HepG2 (cell line): ENCODE measurements at regions not wholly inside any gene's neighbourhood (a gene's known extent, or its start where the extent isn't known, plus 50 kb on each side); places are given as distances from the start of the nearest gene placed in this dataset.
"Not testable (repeated sequence)": the region's sequence is repeated elsewhere in the genome, so short reads cannot be mapped to it uniquely, and the experiment has no call there.

Experiments
- EZH2 ChIP-seq: conservative IDR thresholded peaks from 2 replicates; pipeline ENCODE4 v1.6.1; 2012; ENCODE audit warnings: mild to moderate bottlenecking, low read depth, low read length, moderate library complexity
- NR2F1 ChIP-seq, 2 experiments: fragments of 450-650 bp in 1 of 2; formaldehyde crosslinking in 1 of 2; IDR thresholded peaks; 2 replicates each; pipeline versions ENCODE4 v1.5.0 to v1.6.1; 2016 to 2020; ENCODE audit warnings: mild to moderate bottlenecking in 1 of 2, missing compliant biosample characterization in 1 of 2, missing genetic modification reagents in 1 of 2, moderate library complexity in 1 of 2
- REL ChIP-seq: sonication (generic); formaldehyde crosslinking; conservative IDR thresholded peaks from 2 replicates; pipeline ENCODE4 v1.8.0; 2022; ENCODE audit warnings: mild to moderate bottlenecking, missing genetic modification reagents, moderate library complexity
- SIN3A ChIP-seq: IDR thresholded peaks from 2 replicates; pipeline ENCODE4 v1.6.1; 2011; ENCODE audit warnings: low read depth, mild to moderate bottlenecking, control low read depth, low read length, borderline replicate concordance
- TF ChIP-seq, protein P1 (sequence below): sonication (generic); formaldehyde crosslinking; IDR thresholded peaks from 2 replicates; pipeline ENCODE4 v1.4.0; 2020; ENCODE audit warnings: missing genetic modification reagents
- TF ChIP-seq, protein P2 (sequence below): sonication (generic); formaldehyde crosslinking; IDR thresholded peaks from one replicate; pipeline ENCODE4 v1.5.1; 2020; ENCODE audit warnings: mild to moderate bottlenecking, missing genetic modification reagents; ENCODE audit errors: not compliant biosample characterization
- TF ChIP-seq, protein P3 (sequence below): sonication (generic); formaldehyde crosslinking; IDR thresholded peaks from 2 replicates; pipeline ENCODE4 v1.4.0; 2020; ENCODE audit warnings: missing genetic modification reagents
- TF ChIP-seq, protein P4 (sequence below): IDR thresholded peaks from 2 replicates; pipeline ENCODE4 v1.6.1; 2012; ENCODE audit warnings: low read depth, low read length, improper control_type of control experiment
- TF ChIP-seq, protein P5 (sequence below): sonication (generic); formaldehyde crosslinking; IDR thresholded peaks from 2 replicates; pipeline ENCODE4 v1.4.0; 2020; ENCODE audit warnings: mild to moderate bottlenecking, missing genetic modification reagents

DNA sequence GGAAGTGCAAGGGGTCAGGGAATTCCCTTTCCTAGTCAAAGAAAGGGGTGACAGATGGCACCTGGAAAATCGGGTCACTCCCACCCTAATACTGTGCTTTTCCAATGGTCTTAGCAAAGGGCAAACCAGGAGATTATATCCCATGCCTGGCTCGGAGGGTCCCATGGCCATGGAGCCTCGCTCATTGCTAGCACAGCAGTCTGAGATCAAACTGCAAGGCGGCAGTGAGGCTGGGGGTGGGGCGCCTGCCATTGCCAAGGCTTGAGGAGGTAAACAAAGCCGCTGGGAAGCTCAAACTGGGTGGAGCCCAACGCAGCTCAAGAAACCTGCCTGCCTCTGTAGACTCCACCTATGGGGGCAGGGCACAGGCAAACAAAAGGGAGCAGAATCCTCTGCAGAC lies 714.4 kb upstream of the MGAT4C start:
- TF ChIP-seq, protein P1, sequence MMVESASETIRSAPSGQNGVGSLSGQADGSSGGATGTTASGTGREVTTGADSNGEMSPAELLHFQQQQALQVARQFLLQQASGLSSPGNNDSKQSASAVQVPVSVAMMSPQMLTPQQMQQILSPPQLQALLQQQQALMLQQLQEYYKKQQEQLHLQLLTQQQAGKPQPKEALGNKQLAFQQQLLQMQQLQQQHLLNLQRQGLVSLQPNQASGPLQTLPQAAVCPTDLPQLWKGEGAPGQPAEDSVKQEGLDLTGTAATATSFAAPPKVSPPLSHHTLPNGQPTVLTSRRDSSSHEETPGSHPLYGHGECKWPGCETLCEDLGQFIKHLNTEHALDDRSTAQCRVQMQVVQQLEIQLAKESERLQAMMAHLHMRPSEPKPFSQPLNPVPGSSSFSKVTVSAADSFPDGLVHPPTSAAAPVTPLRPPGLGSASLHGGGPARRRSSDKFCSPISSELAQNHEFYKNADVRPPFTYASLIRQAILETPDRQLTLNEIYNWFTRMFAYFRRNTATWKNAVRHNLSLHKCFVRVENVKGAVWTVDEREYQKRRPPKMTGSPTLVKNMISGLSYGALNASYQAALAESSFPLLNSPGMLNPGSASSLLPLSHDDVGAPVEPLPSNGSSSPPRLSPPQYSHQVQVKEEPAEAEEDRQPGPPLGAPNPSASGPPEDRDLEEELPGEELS (CRISPR knock-in tag) = not testable (repeated sequence)
- TF ChIP-seq, protein P2, sequence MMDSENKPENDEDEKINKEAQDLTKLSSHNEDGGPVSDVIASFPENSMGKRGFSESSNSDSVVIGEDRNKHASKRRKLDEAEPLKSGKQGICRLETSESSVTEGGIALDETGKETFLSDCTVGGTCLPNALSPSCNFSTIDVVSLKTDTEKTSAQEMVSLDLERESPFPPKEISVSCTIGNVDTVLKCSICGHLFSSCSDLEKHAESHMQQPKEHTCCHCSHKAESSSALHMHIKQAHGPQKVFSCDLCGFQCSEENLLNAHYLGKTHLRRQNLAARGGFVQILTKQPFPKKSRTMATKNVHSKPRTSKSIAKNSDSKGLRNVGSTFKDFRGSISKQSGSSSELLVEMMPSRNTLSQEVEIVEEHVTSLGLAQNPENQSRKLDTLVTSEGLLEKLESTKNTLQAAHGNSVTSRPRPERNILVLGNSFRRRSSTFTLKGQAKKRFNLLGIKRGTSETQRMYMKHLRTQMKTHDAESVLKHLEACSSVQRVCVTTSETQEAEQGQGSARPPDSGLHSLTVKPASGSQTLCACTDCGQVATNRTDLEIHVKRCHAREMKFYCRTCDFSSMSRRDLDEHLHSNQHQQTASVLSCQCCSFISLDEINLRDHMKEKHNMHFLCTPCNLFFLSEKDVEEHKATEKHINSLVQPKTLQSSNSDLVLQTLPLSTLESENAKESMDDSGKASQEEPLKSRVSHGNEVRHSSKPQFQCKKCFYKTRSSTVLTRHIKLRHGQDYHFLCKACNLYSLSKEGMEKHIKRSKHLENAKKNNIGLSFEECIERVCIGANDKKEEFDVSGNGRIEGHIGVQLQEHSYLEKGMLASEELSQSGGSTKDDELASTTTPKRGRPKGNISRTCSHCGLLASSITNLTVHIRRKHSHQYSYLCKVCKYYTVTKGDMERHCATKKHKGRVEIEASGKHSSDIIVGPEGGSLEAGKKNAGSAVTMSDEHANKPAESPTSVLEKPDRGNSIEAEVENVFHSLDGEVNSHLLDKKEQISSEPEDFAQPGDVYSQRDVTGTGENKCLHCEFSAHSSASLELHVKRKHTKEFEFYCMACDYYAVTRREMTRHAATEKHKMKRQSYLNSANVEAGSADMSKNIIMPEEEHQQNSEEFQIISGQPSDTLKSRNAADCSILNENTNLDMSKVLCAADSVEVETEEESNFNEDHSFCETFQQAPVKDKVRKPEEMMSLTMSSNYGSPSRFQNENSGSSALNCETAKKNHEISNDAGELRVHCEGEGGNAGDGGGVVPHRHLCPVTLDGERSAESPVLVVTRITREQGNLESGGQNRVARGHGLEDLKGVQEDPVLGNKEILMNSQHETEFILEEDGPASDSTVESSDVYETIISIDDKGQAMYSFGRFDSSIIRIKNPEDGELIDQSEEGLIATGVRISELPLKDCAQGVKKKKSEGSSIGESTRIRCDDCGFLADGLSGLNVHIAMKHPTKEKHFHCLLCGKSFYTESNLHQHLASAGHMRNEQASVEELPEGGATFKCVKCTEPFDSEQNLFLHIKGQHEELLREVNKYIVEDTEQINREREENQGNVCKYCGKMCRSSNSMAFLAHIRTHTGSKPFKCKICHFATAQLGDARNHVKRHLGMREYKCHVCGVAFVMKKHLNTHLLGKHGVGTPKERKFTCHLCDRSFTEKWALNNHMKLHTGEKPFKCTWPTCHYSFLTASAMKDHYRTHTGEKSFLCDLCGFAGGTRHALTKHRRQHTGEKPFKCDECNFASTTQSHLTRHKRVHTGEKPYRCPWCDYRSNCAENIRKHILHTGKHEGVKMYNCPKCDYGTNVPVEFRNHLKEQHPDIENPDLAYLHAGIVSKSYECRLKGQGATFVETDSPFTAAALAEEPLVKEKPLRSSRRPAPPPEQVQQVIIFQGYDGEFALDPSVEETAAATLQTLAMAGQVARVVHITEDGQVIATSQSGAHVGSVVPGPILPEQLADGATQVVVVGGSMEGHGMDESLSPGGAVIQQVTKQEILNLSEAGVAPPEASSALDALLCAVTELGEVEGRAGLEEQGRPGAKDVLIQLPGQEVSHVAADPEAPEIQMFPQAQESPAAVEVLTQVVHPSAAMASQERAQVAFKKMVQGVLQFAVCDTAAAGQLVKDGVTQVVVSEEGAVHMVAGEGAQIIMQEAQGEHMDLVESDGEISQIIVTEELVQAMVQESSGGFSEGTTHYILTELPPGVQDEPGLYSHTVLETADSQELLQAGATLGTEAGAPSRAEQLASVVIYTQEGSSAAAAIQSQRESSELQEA = not testable (repeated sequence)
- TF ChIP-seq, protein P3, sequence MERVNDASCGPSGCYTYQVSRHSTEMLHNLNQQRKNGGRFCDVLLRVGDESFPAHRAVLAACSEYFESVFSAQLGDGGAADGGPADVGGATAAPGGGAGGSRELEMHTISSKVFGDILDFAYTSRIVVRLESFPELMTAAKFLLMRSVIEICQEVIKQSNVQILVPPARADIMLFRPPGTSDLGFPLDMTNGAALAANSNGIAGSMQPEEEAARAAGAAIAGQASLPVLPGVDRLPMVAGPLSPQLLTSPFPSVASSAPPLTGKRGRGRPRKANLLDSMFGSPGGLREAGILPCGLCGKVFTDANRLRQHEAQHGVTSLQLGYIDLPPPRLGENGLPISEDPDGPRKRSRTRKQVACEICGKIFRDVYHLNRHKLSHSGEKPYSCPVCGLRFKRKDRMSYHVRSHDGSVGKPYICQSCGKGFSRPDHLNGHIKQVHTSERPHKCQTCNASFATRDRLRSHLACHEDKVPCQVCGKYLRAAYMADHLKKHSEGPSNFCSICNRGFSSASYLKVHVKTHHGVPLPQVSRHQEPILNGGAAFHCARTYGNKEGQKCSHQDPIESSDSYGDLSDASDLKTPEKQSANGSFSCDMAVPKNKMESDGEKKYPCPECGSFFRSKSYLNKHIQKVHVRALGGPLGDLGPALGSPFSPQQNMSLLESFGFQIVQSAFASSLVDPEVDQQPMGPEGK (CRISPR knock-in tag) = not testable (repeated sequence)
- not testable (repeated sequence) for TF ChIP-seq NR2F1 (CRISPR knock-in tag; IDR thresholded peaks at IDR 0.05); EZH2; REL (CRISPR knock-in tag); SIN3A
- TF ChIP-seq, protein P4, sequence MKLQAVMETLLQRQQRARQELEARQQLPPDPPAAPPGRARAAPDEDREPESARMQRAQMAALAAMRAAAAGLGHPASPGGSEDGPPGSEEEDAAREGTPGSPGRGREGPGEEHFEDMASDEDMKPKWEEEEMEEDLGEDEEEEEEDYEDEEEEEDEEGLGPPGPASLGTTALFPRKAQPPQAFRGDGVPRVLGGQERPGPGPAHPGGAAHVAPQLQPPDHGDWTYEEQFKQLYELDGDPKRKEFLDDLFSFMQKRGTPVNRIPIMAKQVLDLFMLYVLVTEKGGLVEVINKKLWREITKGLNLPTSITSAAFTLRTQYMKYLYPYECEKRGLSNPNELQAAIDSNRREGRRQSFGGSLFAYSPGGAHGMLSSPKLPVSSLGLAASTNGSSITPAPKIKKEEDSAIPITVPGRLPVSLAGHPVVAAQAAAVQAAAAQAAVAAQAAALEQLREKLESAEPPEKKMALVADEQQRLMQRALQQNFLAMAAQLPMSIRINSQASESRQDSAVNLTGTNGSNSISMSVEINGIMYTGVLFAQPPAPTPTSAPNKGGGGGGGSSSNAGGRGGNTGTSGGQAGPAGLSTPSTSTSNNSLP = not testable (repeated sequence)
- TF ChIP-seq, protein P5, sequence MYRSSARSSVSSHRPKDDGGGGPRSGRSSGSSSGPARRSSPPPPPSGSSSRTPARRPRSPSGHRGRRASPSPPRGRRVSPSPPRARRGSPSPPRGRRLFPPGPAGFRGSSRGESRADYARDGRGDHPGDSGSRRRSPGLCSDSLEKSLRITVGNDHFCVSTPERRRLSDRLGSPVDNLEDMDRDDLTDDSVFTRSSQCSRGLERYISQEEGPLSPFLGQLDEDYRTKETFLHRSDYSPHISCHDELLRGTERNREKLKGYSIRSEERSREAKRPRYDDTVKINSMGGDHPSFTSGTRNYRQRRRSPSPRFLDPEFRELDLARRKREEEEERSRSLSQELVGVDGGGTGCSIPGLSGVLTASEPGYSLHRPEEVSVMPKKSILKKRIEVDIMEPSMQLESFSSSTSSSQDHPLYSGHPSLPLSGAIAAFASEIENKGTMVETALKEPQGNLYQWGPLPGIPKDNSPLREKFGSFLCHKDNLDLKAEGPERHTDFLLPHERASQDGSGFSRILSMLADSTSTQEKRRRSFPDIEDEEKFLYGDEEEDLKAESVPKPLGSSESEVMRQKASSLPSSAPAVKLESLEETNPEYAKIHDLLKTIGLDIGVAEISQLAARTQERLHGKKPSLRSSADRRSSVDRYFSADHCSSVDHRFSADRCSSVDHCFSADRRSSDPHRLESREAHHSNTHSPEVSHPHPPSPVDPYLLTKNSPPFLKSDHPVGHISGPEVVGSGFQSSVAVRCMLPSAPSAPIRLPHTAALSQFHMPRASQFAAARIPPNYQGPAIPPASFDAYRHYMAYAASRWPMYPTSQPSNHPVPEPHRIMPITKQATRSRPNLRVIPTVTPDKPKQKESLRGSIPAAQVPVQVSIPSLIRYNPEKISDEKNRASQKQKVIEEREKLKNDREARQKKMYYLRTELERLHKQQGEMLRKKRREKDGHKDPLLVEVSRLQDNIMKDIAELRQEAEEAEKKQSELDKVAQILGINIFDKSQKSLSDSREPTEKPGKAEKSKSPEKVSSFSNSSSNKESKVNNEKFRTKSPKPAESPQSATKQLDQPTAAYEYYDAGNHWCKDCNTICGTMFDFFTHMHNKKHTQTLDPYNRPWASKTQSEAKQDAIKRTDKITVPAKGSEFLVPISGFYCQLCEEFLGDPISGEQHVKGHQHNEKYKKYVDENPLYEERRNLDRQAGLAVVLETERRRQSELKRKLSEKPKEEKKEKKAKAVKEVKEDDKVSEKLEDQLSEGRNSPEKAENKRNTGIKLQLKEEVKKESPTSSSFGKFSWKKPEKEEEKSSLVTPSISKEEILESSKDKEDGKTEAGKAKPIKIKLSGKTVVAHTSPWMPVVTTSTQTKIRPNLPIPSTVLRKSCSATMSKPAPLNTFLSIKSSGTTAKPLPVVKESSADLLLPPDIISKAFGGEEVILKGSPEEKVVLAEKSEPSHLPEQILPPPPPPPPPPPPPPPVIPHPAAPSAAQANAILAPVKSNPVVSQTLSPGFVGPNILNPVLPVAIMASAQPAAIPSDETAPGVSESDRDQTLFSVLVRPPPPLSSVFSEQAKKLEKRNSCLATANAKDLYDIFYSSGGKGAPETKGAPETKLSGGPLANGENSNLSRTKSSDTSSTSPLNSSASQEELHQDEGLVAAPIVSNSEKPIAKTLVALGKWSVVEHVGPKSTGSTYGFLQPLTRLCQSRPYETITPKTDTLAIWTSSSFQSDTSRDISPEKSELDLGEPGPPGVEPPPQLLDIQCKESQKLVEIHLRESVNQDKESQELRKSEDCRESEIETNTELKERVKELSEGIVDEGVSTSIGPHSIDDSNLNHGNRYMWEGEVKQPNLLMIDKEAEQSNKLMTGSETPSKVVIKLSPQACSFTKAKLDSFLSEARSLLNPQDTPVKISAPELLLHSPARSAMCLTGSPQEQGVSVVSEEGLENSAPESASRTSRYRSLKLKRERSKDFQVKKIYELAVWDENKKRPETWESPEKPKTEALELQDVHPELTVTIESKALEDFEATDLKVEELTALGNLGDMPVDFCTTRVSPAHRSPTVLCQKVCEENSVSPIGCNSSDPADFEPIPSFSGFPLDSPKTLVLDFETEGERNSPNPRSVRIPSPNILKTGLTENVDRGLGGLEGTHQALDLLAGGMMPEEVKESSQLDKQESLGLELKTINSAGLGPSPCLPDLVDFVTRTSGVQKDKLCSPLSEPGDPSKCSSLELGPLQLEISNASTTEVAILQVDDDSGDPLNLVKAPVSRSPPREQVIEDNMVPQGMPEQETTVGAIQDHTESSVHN = not testable (repeated sequence)
